ENCODE measurements at regions not wholly inside any gene's neighbourhood (a gene's known extent, or its start where the extent isn't known, plus 50 kb on each side); places are given as distances from the start of the nearest gene placed in this dataset.

DNA sequence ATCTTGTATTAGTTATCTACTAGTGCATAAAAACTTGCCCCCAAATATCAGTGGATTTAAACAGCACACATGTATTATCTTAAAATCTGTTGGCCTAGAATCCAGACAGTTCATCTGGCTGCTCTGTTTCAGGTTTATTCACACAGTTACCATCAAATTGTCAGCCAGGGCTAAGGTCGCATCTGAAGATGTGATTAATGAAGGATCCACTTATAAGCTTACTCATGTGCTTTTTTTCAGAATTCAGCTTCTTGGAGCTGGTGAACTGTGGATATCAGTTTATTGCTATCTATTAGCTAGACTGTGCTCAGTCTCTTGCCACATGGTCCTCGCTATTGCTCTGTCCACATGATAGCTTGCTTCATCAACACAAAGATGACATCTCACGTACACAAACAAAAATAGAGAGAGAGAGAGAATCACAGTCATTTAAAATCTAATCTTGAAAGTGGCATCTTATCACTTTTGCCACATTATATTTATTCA is 81.5 kb downstream of the PRDM9 start:
- TF ChIP-seq POLR2A (IDR thresholded peaks at IDR 0.05; ENCODE audit: low read depth, low read length) (no peak), CEBPB (IDR thresholded peaks at IDR 0.05; ENCODE audit: borderline replicate concordance in 1 of 2, low read depth in 2 of 2, low read length in 2 of 2) (no peak)
- TF ChIP-seq, protein P1, sequence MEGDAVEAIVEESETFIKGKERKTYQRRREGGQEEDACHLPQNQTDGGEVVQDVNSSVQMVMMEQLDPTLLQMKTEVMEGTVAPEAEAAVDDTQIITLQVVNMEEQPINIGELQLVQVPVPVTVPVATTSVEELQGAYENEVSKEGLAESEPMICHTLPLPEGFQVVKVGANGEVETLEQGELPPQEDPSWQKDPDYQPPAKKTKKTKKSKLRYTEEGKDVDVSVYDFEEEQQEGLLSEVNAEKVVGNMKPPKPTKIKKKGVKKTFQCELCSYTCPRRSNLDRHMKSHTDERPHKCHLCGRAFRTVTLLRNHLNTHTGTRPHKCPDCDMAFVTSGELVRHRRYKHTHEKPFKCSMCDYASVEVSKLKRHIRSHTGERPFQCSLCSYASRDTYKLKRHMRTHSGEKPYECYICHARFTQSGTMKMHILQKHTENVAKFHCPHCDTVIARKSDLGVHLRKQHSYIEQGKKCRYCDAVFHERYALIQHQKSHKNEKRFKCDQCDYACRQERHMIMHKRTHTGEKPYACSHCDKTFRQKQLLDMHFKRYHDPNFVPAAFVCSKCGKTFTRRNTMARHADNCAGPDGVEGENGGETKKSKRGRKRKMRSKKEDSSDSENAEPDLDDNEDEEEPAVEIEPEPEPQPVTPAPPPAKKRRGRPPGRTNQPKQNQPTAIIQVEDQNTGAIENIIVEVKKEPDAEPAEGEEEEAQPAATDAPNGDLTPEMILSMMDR (IDR thresholded peaks at IDR 0.05 in 2 of 3, conservative IDR thresholded peaks at IDR 0.05 in 1 of 3; ENCODE audit: control insufficient read depth in 2 of 3, extremely low read depth in 1 of 3, insufficient read depth in 1 of 3, low read depth in 3 of 3, low read length in 3 of 3), result no peak
- TF ChIP-seq, protein P2, sequence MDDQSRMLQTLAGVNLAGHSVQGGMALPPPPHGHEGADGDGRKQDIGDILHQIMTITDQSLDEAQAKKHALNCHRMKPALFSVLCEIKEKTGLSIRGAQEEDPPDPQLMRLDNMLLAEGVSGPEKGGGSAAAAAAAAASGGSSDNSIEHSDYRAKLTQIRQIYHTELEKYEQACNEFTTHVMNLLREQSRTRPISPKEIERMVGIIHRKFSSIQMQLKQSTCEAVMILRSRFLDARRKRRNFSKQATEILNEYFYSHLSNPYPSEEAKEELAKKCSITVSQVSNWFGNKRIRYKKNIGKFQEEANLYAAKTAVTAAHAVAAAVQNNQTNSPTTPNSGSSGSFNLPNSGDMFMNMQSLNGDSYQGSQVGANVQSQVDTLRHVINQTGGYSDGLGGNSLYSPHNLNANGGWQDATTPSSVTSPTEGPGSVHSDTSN (IDR thresholded peaks at IDR 0.05; ENCODE audit: insufficient replicate concordance, low read depth, low read length), result no peak
- TF ChIP-seq, protein P3, sequence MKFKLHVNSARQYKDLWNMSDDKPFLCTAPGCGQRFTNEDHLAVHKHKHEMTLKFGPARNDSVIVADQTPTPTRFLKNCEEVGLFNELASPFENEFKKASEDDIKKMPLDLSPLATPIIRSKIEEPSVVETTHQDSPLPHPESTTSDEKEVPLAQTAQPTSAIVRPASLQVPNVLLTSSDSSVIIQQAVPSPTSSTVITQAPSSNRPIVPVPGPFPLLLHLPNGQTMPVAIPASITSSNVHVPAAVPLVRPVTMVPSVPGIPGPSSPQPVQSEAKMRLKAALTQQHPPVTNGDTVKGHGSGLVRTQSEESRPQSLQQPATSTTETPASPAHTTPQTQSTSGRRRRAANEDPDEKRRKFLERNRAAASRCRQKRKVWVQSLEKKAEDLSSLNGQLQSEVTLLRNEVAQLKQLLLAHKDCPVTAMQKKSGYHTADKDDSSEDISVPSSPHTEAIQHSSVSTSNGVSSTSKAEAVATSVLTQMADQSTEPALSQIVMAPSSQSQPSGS (IDR thresholded peaks at IDR 0.05; ENCODE audit: low read length), result no peak

Data from GM12878 (cell line).